HG02798 (cell line): ENCODE measurements at regions not wholly inside any gene's neighbourhood (a gene's known extent, or its start where the extent isn't known, plus 50 kb on each side); places are given as distances from the start of the nearest gene placed in this dataset.
"Not testable (repeated sequence)": the region's sequence is repeated elsewhere in the genome, so short reads cannot be mapped to it uniquely, and the experiment has no call there.

ENCODE experiments used
- ATAC-seq: cut with Tn5 transposase; IDR thresholded peaks from one replicate; pipeline ENCODE4 v1.9.1; 2021; ENCODE audit warnings: mild to moderate bottlenecking; ENCODE audit not compliant: unreplicated experiment, poor library complexity

- ATAC-seq: no peak
Observed at GRCh38 chr1:183753464-183753891, 51.4 kb upstream of the RGL1 start.

- ATAC-seq: no peak
Observed at GRCh38 chr1:183744132-183744913, 60.6 kb upstream of the RGL1 start.

GRCh38 chr1:183742355-183742754 lies 62.6 kb upstream of the RGL1 start:
- no peak for ATAC-seq

- ATAC-seq: no peak
Observed at GRCh38 chr1:183739741-183740271, 65.1 kb upstream of the RGL1 start.

GRCh38 chr1:183739082-183739481 lies 65.8 kb upstream of the RGL1 start:
- ATAC-seq: no peak

GRCh38 chr1:183737916-183738315 lies 67.0 kb upstream of the RGL1 start:
- ATAC-seq: not testable (repeated sequence)

GRCh38 chr1:183736343-183736742 lies 68.6 kb upstream of the RGL1 start:
- ATAC-seq: no peak

GRCh38 chr1:183735069-183735860 lies 69.7 kb upstream of the RGL1 start:
- ATAC-seq: no peak

- no peak for ATAC-seq
Observed at GRCh38 chr1:183734543-183735036, 70.3 kb upstream of the RGL1 start.

GRCh38 chr1:183733715-183734114 lies 71.2 kb upstream of the RGL1 start:
- no peak for ATAC-seq

- ATAC-seq: no peak
Observed at GRCh38 chr1:183732236-183732880, 72.6 kb upstream of the RGL1 start.

- ATAC-seq: peak; percentile 38
Observed at GRCh38 chr1:183730886-183731573, 73.9 kb upstream of the RGL1 start.

- ATAC-seq: peak; percentile 9
Observed at GRCh38 chr1:183730107-183730724, 74.7 kb upstream of the RGL1 start.

- no peak for ATAC-seq
Observed at GRCh38 chr1:183726825-183727224, 73.7 kb upstream of the APOBEC4 start.

GRCh38 chr1:183724350-183725042 lies 71.4 kb upstream of the APOBEC4 start:
- ATAC-seq: no peak

GRCh38 chr1:183723571-183723970 lies 70.5 kb upstream of the APOBEC4 start:
- no peak for ATAC-seq

- no peak for ATAC-seq
Observed at GRCh38 chr1:183721041-183721440, 67.9 kb upstream of the APOBEC4 start.

GRCh38 chr1:183720028-183720427 lies 66.9 kb upstream of the APOBEC4 start:
- no peak for ATAC-seq

- ATAC-seq: no peak
Observed at GRCh38 chr1:183719289-183719688, 66.2 kb upstream of the APOBEC4 start.
